ENCODE measurements at regions not wholly inside any gene's neighbourhood (a gene's known extent, or its start where the extent isn't known, plus 50 kb on each side); places are given as distances from the start of the nearest gene placed in this dataset.

DNA sequence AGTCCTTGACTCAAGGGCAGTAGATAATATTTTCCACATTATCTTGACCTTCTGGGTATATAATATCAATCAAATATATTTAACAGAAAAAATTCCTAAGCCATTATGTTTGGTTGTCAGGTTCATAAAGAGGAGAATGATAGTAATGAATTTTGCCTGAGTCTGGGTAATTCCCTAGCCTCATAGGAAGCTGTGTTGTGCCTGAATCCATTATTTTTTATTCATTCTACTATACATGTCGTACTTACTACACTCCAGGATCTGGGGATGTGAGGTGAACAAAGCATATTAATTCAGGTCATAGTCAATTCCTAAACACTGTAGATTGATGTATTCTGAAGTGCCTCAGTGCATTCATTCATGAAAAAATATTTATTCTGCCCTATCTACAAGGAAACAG is 204.2 kb downstream of the PTGER3 start:
- no peak overlapping the region for H3K4me3 ChIP-seq
- DNase-seq: no peak
- no peak overlapping the region for H3K27ac ChIP-seq
- TF ChIP-seq, protein P1, sequence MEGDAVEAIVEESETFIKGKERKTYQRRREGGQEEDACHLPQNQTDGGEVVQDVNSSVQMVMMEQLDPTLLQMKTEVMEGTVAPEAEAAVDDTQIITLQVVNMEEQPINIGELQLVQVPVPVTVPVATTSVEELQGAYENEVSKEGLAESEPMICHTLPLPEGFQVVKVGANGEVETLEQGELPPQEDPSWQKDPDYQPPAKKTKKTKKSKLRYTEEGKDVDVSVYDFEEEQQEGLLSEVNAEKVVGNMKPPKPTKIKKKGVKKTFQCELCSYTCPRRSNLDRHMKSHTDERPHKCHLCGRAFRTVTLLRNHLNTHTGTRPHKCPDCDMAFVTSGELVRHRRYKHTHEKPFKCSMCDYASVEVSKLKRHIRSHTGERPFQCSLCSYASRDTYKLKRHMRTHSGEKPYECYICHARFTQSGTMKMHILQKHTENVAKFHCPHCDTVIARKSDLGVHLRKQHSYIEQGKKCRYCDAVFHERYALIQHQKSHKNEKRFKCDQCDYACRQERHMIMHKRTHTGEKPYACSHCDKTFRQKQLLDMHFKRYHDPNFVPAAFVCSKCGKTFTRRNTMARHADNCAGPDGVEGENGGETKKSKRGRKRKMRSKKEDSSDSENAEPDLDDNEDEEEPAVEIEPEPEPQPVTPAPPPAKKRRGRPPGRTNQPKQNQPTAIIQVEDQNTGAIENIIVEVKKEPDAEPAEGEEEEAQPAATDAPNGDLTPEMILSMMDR (IDR thresholded peaks at IDR 0.05): no peak
- H3K4me1 ChIP-seq: peaks cover 0 to 26% (median 5%) of the 10 kb centered on the region in 4 donors
- H3K9me3 ChIP-seq: peaks cover 0 to 2% (median 0%) of the 10 kb centered on the region in 3 donors
- no peaks in the 10 kb centered on the region for H3K27me3 ChIP-seq
- no peaks in the 10 kb centered on the region for H3K36me3 ChIP-seq
- intact Hi-C loops (cut with DNase I; ENCODE audit: low total_unique reads): no loop called here

DNA sequence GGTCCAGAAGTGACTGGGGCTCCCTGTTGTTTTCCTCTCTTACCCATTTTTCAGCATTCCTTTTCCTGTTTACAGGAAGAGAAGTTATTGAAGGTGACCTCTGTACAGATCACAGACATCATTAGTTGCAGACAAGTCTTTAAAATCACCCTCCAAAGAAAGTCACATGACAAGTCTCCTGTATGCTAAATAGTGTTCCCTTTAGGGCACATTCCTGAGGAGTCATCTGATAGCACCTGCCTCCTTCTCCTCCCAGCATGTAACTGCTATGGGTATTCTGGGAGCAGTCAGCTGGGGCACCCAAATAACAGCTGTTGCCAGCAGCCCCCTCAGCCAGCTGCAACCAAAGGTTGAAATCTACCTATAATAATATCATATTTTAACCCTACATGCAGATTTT is 200.6 kb downstream of the PTGER3 start:
- TF ChIP-seq, protein P1 (IDR thresholded peaks at IDR 0.05): no peak
- H3K4me3 ChIP-seq: no peak overlapping the region
- no peaks in the 10 kb centered on the region for H3K27me3 ChIP-seq
- H3K36me3 ChIP-seq: no peaks in the 10 kb centered on the region
- H3K9me3 ChIP-seq: no peaks in the 10 kb centered on the region
- no peak for DNase-seq
- intact Hi-C loops (cut with DNase I; ENCODE audit: low total_unique reads): no loop called here
- H3K27ac ChIP-seq: no peak overlapping the region
- H3K4me1 ChIP-seq: peaks cover 0 to 6% (median under 1%) of the 10 kb centered on the region in 4 donors

DNA sequence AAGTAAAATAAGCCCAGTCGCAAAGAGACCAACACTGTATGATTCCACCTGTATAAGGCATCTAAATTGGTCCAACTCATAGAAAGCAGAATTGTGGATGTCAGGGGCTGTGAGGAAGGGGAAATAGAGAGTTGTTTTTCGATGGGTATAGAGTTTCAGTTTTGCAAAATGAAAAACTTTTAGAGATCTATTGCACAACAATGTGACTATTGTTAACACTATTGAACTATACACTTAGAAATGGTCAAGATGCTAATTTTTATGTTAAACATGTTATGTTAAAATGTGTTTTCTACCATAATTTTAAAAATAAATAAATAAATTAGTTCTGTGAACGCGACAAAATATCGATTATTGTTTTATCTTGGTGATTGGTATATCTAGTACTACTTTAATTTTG is 192.4 kb downstream of the PTGER3 start:
- H3K4me3 ChIP-seq: no peak overlapping the region
- no peaks in the 10 kb centered on the region for H3K4me1 ChIP-seq
- intact Hi-C loops (cut with DNase I; ENCODE audit: low total_unique reads): no loop called here
- no peak overlapping the region for H3K27ac ChIP-seq
- TF ChIP-seq, protein P1 (IDR thresholded peaks at IDR 0.05): no peak
- no peaks in the 10 kb centered on the region for H3K27me3 ChIP-seq
- DNase-seq: no peak
- no peaks in the 10 kb centered on the region for H3K36me3 ChIP-seq
- no peaks in the 10 kb centered on the region for H3K9me3 ChIP-seq

DNA sequence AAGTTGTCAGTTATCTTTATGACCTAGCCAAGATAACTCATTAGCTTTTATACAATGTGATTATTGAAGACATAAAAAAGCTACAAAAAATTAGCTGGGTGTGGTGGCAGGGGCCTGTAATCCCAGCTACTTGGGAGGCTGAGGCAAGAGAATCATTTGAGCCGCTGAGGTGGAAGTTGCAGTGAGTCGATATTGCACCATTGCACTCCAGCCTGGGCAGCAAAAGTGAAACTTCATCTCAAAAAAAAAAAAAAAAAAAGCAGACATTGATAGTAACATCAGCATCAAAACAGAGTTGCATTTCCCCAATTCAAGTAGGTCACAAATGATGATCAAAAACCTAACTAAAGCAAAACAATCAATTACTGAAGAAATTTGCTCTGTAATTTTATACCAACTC is 191.4 kb downstream of the PTGER3 start:
- no peaks in the 10 kb centered on the region for H3K36me3 ChIP-seq
- TF ChIP-seq, protein P1 (IDR thresholded peaks at IDR 0.05): no peak
- H3K27ac ChIP-seq: no peak overlapping the region
- H3K27me3 ChIP-seq: no peaks in the 10 kb centered on the region
- no peak for DNase-seq
- intact Hi-C loops (cut with DNase I; ENCODE audit: low total_unique reads): no loop called here
- H3K9me3 ChIP-seq: no peaks in the 10 kb centered on the region
- H3K4me1 ChIP-seq: no peaks in the 10 kb centered on the region
- no peak overlapping the region for H3K4me3 ChIP-seq

DNA sequence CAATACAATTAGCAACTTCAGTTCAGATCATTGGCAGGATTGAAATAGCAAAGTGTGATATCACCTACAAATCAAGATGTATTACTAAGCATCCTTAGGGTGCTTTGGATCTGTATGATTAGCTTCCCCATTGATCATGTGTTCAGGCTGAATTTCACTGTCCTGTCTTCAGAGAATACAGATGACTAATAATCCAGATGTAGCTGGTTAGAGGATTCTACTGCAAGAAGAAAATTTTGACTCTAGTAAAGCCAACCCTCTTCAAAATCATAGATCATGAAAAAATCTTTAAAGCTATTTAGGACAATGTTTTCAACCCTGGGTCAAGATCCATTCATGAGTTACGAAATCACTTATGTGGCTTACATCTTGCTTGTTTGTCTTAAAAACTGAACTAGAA is 184.4 kb downstream of the PTGER3 start:
- no peak overlapping the region for H3K4me3 ChIP-seq
- no peaks in the 10 kb centered on the region for H3K4me1 ChIP-seq
- no peak for DNase-seq
- no peaks in the 10 kb centered on the region for H3K27me3 ChIP-seq
- intact Hi-C loops (cut with DNase I; ENCODE audit: low total_unique reads): no loop called here
- no peaks in the 10 kb centered on the region for H3K36me3 ChIP-seq
- H3K27ac ChIP-seq: no peak overlapping the region
- no peaks in the 10 kb centered on the region for H3K9me3 ChIP-seq
- TF ChIP-seq, protein P1 (IDR thresholded peaks at IDR 0.05): no peak

GRCh38 chr1:70864302-70864701 is 183.3 kb downstream of the PTGER3 start:
- DNase-seq: no peak
- Histone ChIP-seq H3K4me1 (no peaks in the 10 kb centered on the region), H3K4me3 (no peak overlapping the region), H3K27ac (no peak overlapping the region), H3K36me3 (no peaks in the 10 kb centered on the region), H3K27me3 (no peaks in the 10 kb centered on the region), H3K9me3 (no peaks in the 10 kb centered on the region)
- intact Hi-C loops (cut with DNase I; ENCODE audit: low total_unique reads): no loop called here
- TF ChIP-seq, protein P1 (IDR thresholded peaks at IDR 0.05): no peak
